WTC11 (cell line): ENCODE measurements at regions not wholly inside any gene's neighbourhood (a gene's known extent, or its start where the extent isn't known, plus 50 kb on each side); places are given as distances from the start of the nearest gene placed in this dataset.

Experiments used
- ATAC-seq: fragments of 200-7000 bp; cut with Tn5 transposase; 2 replicates; pipeline ENCODE4 v1.10.0; 2021; ENCODE audit warnings: mild to moderate bottlenecking, moderate library complexity
- CTCF ChIA-PET: fragments of 300-600 bp; sonication (Branson Sonifier 250); formaldehyde crosslinking; loops from one replicate; lab custom pipeline; 2021; ENCODE audit warnings: antibody characterized with exemption; lab: Charles Lee
- POLR2A ChIA-PET: fragments of 350-600 bp; sonication (Branson Sonifier 250); formaldehyde crosslinking; loops from one replicate; lab custom pipeline; 2021; ENCODE audit warnings: antibody characterized with exemption; lab: Charles Lee
- DNase-seq: peaks from one replicate; pipeline ENCODE4 v3.0.0; 2021; ENCODE audit warnings: low spot score
- H3K27ac Mint-ChIP-seq: 2 replicates; pipeline ENCODE4 v1.8.0; 2021; ENCODE audit warnings: mixed read lengths
- H3K27me3 Mint-ChIP-seq: 2 replicates; pipeline ENCODE4 v1.8.0; 2021; ENCODE audit warnings: low read depth, mild to moderate bottlenecking, moderate library complexity, mixed read lengths
- H3K36me3 Mint-ChIP-seq: 2 replicates; pipeline ENCODE4 v1.8.0; 2021; ENCODE audit warnings: mixed read lengths
- H3K4me1 Mint-ChIP-seq: 2 replicates; pipeline ENCODE4 v1.8.0; 2022; ENCODE audit warnings: mixed read lengths
- H3K4me3 Mint-ChIP-seq: 2 replicates; pipeline ENCODE4 v1.8.0; 2021; ENCODE audit warnings: mild to moderate bottlenecking, moderate library complexity, mixed read lengths
- H3K9me3 Mint-ChIP-seq: 2 replicates; pipeline ENCODE4 v1.8.0; 2021; ENCODE audit warnings: mixed read lengths
- AR ChIP-seq: fragments of 250-450 bp; sonication (Bioruptor Pico); IDR thresholded peaks from 2 replicates; pipeline ENCODE4 v1.9.0; 2021; ENCODE audit warnings: mild to moderate bottlenecking
- CBFB ChIP-seq: sonication (generic); formaldehyde crosslinking; IDR thresholded peaks from 2 replicates; pipeline ENCODE4 v1.8.1; 2022; ENCODE audit warnings: mild to moderate bottlenecking, low read depth, missing genetic modification reagents
- E2F1 ChIP-seq: sonication (generic); formaldehyde crosslinking; IDR thresholded peaks from 2 replicates; pipeline ENCODE4 v1.8.0; 2022; ENCODE audit warnings: mild to moderate bottlenecking, missing genetic modification reagents
- ELF4 ChIP-seq: sonication (generic); formaldehyde crosslinking; IDR thresholded peaks from 2 replicates; pipeline ENCODE4 v1.8.1; 2022; ENCODE audit warnings: low read depth, mild to moderate bottlenecking, moderate library complexity, missing genetic modification reagents
- FOXK1 ChIP-seq: sonication (generic); formaldehyde crosslinking; IDR thresholded peaks from 2 replicates; pipeline ENCODE4 v1.8.0; 2022; ENCODE audit warnings: mild to moderate bottlenecking, moderate library complexity, missing genetic modification reagents
- HMGXB4 ChIP-seq: sonication (generic); formaldehyde crosslinking; IDR thresholded peaks from 2 replicates; pipeline ENCODE4 v1.8.1; 2023; ENCODE audit warnings: mild to moderate bottlenecking, moderate library complexity, missing genetic modification reagents
- JUN ChIP-seq: sonication (generic); formaldehyde crosslinking; IDR thresholded peaks from 2 replicates; pipeline ENCODE4 v1.8.0; 2023; ENCODE audit warnings: mild to moderate bottlenecking, missing genetic modification reagents
- KAT7 ChIP-seq: sonication (generic); formaldehyde crosslinking; IDR thresholded peaks from 2 replicates; pipeline ENCODE4 v1.8.1; 2023; ENCODE audit warnings: missing genetic modification reagents, mild to moderate bottlenecking, borderline replicate concordance
- MLX ChIP-seq: sonication (generic); formaldehyde crosslinking; IDR thresholded peaks from 2 replicates; pipeline ENCODE4 v1.8.1; 2023; ENCODE audit warnings: mild to moderate bottlenecking, missing genetic modification reagents, moderate library complexity
- NFATC4 ChIP-seq: fragments of 250-450 bp; sonication (Bioruptor Pico); IDR thresholded peaks from 2 replicates; pipeline ENCODE4 v1.9.0; 2021; ENCODE audit warnings: mild to moderate bottlenecking
- NR1H2 ChIP-seq: sonication (generic); formaldehyde crosslinking; IDR thresholded peaks from 2 replicates; pipeline ENCODE4 v1.9.0; 2021; ENCODE audit warnings: mild to moderate bottlenecking, moderate library complexity, missing genetic modification reagents
- PREB ChIP-seq: sonication (generic); formaldehyde crosslinking; IDR thresholded peaks from 2 replicates; pipeline ENCODE4 v1.8.1; 2022; ENCODE audit warnings: mild to moderate bottlenecking, missing genetic modification reagents, moderate library complexity, borderline replicate concordance
- SMAD4 ChIP-seq: sonication (generic); formaldehyde crosslinking; IDR thresholded peaks from 2 replicates; pipeline ENCODE4 v1.8.0; 2022; ENCODE audit warnings: mild to moderate bottlenecking, missing genetic modification reagents
- SP1 ChIP-seq: sonication (generic); formaldehyde crosslinking; conservative IDR thresholded peaks from 2 replicates; pipeline ENCODE4 v1.8.1; 2022; ENCODE audit warnings: missing genetic modification reagents
- TP53 ChIP-seq: sonication (generic); formaldehyde crosslinking; IDR thresholded peaks from 2 replicates; pipeline ENCODE4 v1.8.1; 2023; ENCODE audit warnings: mild to moderate bottlenecking, missing genetic modification reagents
- ZBTB21 ChIP-seq: sonication (generic); formaldehyde crosslinking; IDR thresholded peaks from 2 replicates; pipeline ENCODE4 v1.8.1; 2023; ENCODE audit warnings: mild to moderate bottlenecking, missing genetic modification reagents, borderline replicate concordance
- ZNF219 ChIP-seq: sonication (generic); formaldehyde crosslinking; IDR thresholded peaks from 2 replicates; pipeline ENCODE4 v1.8.0; 2023; ENCODE audit warnings: missing genetic modification reagents, mild to moderate bottlenecking, borderline replicate concordance
- ZNF423 ChIP-seq: fragments of 250-450 bp; sonication (Bioruptor Pico); IDR thresholded peaks from 2 replicates; pipeline ENCODE4 v2.1.2; 2022; ENCODE audit warnings: mild to moderate bottlenecking, moderate library complexity
- ZNF512 ChIP-seq: sonication (generic); formaldehyde crosslinking; IDR thresholded peaks from 2 replicates; pipeline ENCODE4 v1.8.1; 2022; ENCODE audit warnings: missing genetic modification reagents, borderline replicate concordance
- ZNF671 ChIP-seq: fragments of 250-450 bp; sonication (Bioruptor Pico); IDR thresholded peaks from 2 replicates; pipeline ENCODE4 v1.8.0; 2021; ENCODE audit warnings: mild to moderate bottlenecking
- ZSCAN18 ChIP-seq: fragments of 250-450 bp; sonication (Bioruptor Pico); IDR thresholded peaks from 2 replicates; pipeline ENCODE4 v2.1.2; 2022; ENCODE audit warnings: mild to moderate bottlenecking, moderate library complexity

GRCh38 chr11:57124505-57124904 lies 57.2 kb upstream of the LRRC55 start (continued):
- TF ChIP-seq ELF4, result no peak
- no peak for TF ChIP-seq ZSCAN18 (CRISPR knock-in tag)
- no peak for TF ChIP-seq ZNF512

- ChIA-PET POLR2A (interaction anchor here (0.8 kb wide), 1 partner anchor 124 kb away, joined by 3 read pairs; no protein-coding TSS in a partner anchor), CTCF (interaction anchor here (1.0 to 12.5 kb wide), 2 partner anchors 9 to 125 kb away, joined by 3 to 233 read pairs; no protein-coding TSS in a partner anchor)
- no peak for TF ChIP-seq HMGXB4 (CRISPR knock-in tag)
- TF ChIP-seq ZNF423, result no peak
- no peak for TF ChIP-seq ZNF671 (CRISPR knock-in tag)
- TF ChIP-seq E2F1 (CRISPR knock-in tag), result no peak
- no peak for TF ChIP-seq SP1 (CRISPR knock-in tag)
- TF ChIP-seq JUN (CRISPR knock-in tag), result no peak
- no peak for TF ChIP-seq KAT7 (CRISPR knock-in tag)
- TF ChIP-seq SMAD4 (CRISPR knock-in tag), result no peak
- no peak for TF ChIP-seq AR (CRISPR knock-in tag)
- TF ChIP-seq ZBTB21 (CRISPR knock-in tag), result no peak
- no peak for TF ChIP-seq MLX
- no peak for TF ChIP-seq ZNF219
- TF ChIP-seq PREB (CRISPR knock-in tag), result no peak
- no peak for TF ChIP-seq NFATC4 (CRISPR knock-in tag)
- no peak for TF ChIP-seq FOXK1 (CRISPR knock-in tag)
- no peak for TF ChIP-seq CBFB
- TF ChIP-seq NR1H2 (CRISPR knock-in tag), result no peak
- TF ChIP-seq TP53 (CRISPR knock-in tag), result no peak
- Mint-ChIP-seq H3K27ac (peak overlapping the region; percentile 49; the same call in 1 of the 2 replicates), H3K9me3 (no peaks in the 10 kb centered on the region), H3K36me3 (no peaks in the 10 kb centered on the region), H3K27me3 (peaks cover 4% of the 10 kb centered on the region; the same call in 1 of the 2 replicates), H3K4me1 (peaks cover 55% of the 10 kb centered on the region), H3K4me3 (no peak overlapping the region)
- DNase-seq, result no peak
- peak; percentile 40 for ATAC-seq
These were observed 56.8 kb upstream of the LRRC55 start for GRCh38 chr11:57124917-57125316.
